ENCODE measurements at regions not wholly inside any gene's neighbourhood (a gene's known extent, or its start where the extent isn't known, plus 50 kb on each side); places are given as distances from the start of the nearest gene placed in this dataset.

DNA sequence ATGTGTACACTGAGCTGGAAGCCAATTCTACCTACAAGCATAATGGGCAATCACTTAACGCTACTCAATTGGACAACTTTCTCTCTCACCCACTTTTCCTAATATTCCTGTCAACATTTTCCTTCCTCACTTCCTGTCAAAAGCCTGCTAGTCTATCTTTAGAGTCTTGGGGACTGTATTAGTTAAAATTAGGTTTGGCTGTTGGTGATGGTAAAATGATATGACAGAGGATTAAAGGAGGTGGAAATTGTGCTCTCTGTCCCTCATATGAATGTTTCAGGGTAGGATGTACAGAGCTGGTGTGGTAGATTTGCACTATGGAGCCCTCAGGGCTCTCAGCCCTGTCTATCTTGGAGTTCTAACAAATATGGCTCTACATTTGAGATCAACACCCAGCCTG lies 129.7 kb downstream of the CEP57L1 start:
- no peak for DNase-seq

DNA sequence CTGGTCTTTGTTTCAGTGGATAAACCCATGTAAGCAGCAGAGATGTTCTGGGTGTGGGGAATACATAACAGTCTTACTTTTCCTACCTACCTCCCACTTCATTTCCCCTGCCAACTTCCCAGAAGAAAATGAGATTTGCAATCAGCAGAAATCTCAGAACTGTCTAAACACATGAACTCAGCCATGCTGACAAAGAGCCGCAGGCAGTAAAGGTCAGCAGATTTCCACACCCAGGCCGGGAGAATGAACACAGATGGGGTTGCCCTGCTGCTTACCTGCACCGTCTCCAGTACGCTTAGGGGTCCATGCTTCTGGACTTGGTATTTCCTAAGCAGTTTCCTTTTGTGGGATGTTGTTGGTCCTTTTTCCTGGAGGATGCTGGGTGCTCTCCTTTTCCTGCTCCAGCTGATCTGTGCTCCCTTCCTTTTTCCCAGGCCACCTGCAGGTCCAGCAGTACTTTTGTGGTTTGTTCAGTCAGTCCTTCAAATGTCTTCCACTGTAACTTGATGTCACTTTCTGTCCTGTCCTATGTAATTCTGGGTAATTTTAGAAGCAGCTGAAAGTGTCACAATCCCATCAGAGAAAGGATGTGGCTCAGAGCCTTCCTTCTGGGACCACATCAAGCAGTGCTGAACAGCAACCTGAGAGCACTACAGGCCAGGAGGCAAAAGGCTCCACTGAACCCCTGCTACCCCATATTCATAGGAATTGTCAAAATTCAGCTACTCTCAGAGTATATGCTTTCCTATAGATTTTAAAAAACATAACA lies 129.0 kb downstream of the CEP57L1 start:
- DNase-seq: no peak

DNA sequence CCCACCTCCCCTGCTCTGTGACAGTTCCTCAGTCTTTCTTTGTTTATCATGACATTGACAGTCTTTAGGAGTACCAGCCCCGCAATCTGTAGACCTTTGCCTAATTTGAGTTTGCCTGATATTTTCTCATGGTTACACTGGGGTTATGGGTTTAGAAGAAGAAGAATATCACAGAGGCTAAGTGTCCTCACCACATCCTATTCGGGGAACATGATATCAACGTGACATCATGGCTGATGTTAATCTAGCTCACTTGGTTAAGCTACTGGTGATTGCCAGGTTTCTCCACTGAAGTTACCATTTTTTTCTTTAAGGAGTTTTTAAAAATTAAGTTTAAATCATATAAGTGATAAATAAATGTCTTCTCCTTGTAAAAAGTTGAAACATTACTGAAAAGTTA lies 127.5 kb downstream of the CEP57L1 start:
- no peak for DNase-seq

DNA sequence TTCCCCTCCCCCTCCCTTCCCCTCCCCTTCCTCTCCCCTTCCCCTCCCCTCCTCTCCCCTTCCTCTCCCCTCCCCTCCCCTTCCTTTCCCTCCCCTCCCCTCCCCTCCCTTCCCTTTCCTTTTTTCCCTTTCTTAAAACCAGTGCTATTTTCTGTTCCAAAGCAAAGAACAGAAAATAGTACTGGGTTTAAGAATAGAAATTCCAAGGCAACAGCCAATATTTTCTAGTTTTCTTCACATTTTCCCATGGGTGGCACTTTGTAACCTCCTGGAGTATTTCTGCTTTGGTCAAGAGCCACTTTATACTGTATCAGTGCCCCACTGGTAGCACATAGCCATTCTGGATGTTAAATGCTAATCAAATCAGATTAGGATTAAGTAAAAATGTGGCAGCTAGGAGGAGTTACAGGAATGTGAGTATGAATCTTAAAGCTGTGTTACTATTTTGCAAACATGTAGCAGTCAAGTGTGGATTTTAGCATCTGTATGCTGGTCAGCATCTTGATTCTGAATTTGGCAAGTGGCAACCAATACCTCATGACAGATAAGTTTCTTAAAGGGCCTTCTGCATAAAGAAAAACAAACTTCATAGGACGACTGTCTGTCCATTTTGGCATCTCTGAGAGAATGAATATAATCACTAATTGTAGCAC lies 126.4 kb downstream of the CEP57L1 start:
- DNase-seq: no peak

All from NCI-H524 (cell line).